Left lung (tissue), 4 donors: ENCODE measurements at regions not wholly inside any gene's neighbourhood (a gene's known extent, or its start where the extent isn't known, plus 50 kb on each side); places are given as distances from the start of the nearest gene placed in this dataset.

Experiments
- ATAC-seq: fragments of 200-7000 bp; cut with Tn5 transposase; one replicate; pipeline ENCODE4 v1.9.1; 2020; ENCODE audit warnings: moderate library complexity
- DNase-seq, 4 donors: peaks; one replicate each; pipeline ENCODE4 v3.0.0-alpha.2; 2013 to 2020
- H3K27ac ChIP-seq, 2 donors: fragments of 200-600 bp; sonication (generic) in 1 of 2; one replicate each; pipeline versions ENCODE4 v1.5.0 to v1.8.0; 2020 to 2021
- H3K27me3 ChIP-seq, 2 donors: fragments of 200-600 bp; sonication (generic) in 1 of 2; one replicate each; pipeline versions ENCODE4 v1.5.0 to v1.8.0; 2020 to 2021
- H3K36me3 ChIP-seq, 2 donors: fragments of 200-600 bp; sonication (generic) in 1 of 2; one replicate each; pipeline versions ENCODE4 v1.5.0 to v1.8.0; 2020 to 2021
- H3K4me1 ChIP-seq, 2 donors: fragments of 200-600 bp; one replicate each; pipeline ENCODE4 v1.8.0; 2021
- H3K4me3 ChIP-seq, 2 donors: fragments of 200-600 bp; sonication (generic) in 1 of 2; one replicate each; pipeline versions ENCODE4 v1.5.0 to v1.8.0; 2020 to 2021; ENCODE audit warnings: mild to moderate bottlenecking in 1 of 2
- H3K9me3 ChIP-seq, 2 donors: fragments of 200-600 bp; sonication (generic) in 1 of 2; one replicate each; pipeline versions ENCODE4 v1.5.0 to v1.8.0; 2020 to 2021
- CTCF ChIP-seq, 2 donors: fragments of 200-600 bp; sonication (generic) in 1 of 2; IDR thresholded peaks; one replicate each; pipeline versions ENCODE4 v1.5.0 to v1.8.0; 2021; ENCODE audit warnings: antibody characterized with exemption in 2 of 2
- intact Hi-C, 2 donors: fragments of 100-400 bp; cut with DNase I; formaldehyde crosslinking; loops; one replicate each; pipeline versions ENCODE4 v1.11.2 to v1.14.2; 2022
- donor health status: DM: no; HTN: yes; CAD: no.
- donor health status: DM: no; HTN: no; CAD: no.

DNA sequence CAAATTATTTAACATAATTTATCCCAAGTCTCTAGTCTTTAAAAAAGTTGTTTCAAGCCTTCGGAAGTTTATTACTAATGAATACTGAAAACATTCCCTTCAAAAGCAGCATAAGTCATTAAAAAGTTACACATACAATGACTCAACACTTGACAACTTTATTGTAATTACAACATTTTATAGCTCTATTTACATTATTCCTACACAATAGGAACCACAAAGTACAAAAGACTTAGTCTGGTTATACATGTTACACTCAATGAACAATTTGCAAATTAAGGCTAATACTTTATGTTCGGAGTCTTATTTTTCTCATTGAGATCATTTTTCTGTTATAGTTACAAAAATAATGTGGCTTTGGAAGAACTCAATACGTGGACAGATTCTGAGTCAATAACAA lies 114.4 kb upstream of the POF1B start:
- no peaks in the 10 kb centered on the region for H3K27me3 ChIP-seq
- no peak for TF ChIP-seq CTCF (IDR thresholded peaks at IDR 0.05)
- DNase-seq, result no peak
- ATAC-seq, result no peak
- no peaks in the 10 kb centered on the region for H3K36me3 ChIP-seq
- H3K4me1 ChIP-seq, result no peaks in the 10 kb centered on the region
- intact Hi-C loops, result no loop called here
- no peak overlapping the region for H3K4me3 ChIP-seq
- no peaks in the 10 kb centered on the region for H3K9me3 ChIP-seq
- no peak overlapping the region for H3K27ac ChIP-seq

GRCh38 chrX:85454295-85454694 lies 74.8 kb upstream of the POF1B start:
- H3K4me1 ChIP-seq, result no peaks in the 10 kb centered on the region
- TF ChIP-seq CTCF (IDR thresholded peaks at IDR 0.05), result no peak
- no peaks in the 10 kb centered on the region for H3K27me3 ChIP-seq
- intact Hi-C loops, result no loop called here
- no peak overlapping the region for H3K4me3 ChIP-seq
- no peak for ATAC-seq
- no peak for DNase-seq
- no peaks in the 10 kb centered on the region for H3K9me3 ChIP-seq
- H3K27ac ChIP-seq, result no peak overlapping the region
- no peaks in the 10 kb centered on the region for H3K36me3 ChIP-seq

DNA sequence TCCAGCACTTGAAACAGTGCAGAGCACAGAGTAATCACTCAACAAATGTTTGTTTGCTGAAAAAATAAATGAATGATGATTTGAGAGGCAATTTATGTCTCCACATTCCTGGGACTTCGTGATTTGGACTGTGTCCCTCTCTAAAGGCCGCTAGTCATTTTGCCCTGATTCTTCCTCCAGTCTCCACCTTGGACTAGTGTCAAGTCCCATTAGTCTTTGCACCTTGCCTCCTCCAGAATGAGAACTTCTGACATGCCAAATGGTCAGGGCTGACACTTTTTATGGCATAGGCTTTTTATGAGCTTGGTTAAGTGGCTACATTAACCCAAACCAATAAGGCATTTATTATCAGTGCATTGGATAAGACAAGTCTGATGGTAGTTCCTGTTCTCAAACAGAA lies 65.1 kb upstream of the POF1B start:
- ATAC-seq, result no peak
- no peak for TF ChIP-seq CTCF (IDR thresholded peaks at IDR 0.05)
- Histone ChIP-seq H3K27me3 (no peaks in the 10 kb centered on the region), H3K4me1 (no peaks in the 10 kb centered on the region), H3K27ac (no peak overlapping the region), H3K36me3 (no peaks in the 10 kb centered on the region), H3K4me3 (no peak overlapping the region), H3K9me3 (peaks cover 0 to 9% of the 10 kb centered on the region in 2 donors)
- no peak for DNase-seq
- intact Hi-C loops, result no loop called here
